ENCODE measurements at regions not wholly inside any gene's neighbourhood (a gene's known extent, or its start where the extent isn't known, plus 50 kb on each side); places are given as distances from the start of the nearest gene placed in this dataset.
"Not testable (repeated sequence)": the region's sequence is repeated elsewhere in the genome, so short reads cannot be mapped to it uniquely, and the experiment has no call there.

DNA sequence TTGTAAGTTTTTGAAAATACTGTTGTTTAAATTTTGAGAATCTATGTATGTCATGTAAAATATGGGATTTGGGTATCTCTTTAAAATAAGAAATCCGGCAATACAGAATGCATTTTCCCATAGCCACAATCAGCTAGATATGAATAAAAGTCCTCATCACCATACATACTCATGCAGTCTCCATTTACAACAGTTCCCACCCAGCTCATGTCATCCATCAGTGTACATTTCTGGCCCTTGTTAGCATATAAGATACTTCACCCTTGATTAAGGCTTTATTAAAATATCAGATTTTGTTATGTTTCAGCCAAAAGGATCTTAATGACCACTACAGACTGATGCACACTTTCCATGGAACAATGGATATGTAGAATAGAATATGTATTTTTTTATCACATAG is 218.0 kb downstream of the DPY19L2 start:
- DNase-seq, result no peak
- Mint-ChIP-seq H3K9me3 (no peaks in the 10 kb centered on the region), H3K4me3 (no peak overlapping the region), H3K27me3 (ENCODE audit: insufficient read depth) (no peaks in the 10 kb centered on the region; the same call in 1 of the 2 replicates), H3K27ac (no peak overlapping the region), H3K36me3 (ENCODE audit: low read depth) (no peaks in the 10 kb centered on the region), H3K4me1 (ENCODE audit: low read depth) (no peaks in the 10 kb centered on the region)
- TF ChIP-seq CTCF (IDR thresholded peaks at IDR 0.05), result no peak

DNA sequence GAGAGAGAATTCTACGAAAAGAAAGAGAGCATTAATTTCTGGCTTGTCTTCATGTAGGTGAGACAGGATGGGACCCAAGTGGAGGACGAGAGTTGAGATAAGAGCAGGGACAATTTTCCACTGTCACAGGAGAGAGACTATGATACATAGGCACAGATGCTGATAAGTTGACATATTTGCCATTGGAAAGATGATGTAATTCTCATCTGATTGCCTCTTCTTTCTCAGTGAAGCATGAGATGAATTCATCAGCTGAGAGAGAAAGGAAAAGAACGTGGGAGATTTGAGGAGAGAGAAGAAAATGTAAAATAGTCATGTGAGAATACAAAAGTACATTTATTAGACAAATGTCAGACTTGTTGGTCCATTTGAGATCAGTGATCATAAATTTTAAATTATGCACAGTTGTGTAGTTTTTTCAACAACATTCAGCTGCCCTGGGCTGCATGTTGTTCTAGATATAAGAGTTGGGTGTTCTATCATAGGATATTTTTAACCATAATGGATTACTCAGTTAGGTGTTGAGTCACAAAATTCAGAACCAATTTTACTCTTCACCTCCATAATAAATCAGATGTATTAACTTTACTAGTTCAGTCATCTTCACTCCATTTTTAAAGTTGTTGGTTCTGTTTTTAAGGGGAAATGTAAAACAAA is 222.9 kb downstream of the DPY19L2 start:
- DNase-seq, result no peak
- H3K4me1 Mint-ChIP-seq (ENCODE audit: low read depth), result no peaks in the 10 kb centered on the region
- no peaks in the 10 kb centered on the region for H3K36me3 Mint-ChIP-seq (ENCODE audit: low read depth)
- no peak overlapping the region for H3K27ac Mint-ChIP-seq
- TF ChIP-seq CTCF (IDR thresholded peaks at IDR 0.05), result no peak
- no peaks in the 10 kb centered on the region for H3K9me3 Mint-ChIP-seq
- H3K27me3 Mint-ChIP-seq (ENCODE audit: insufficient read depth), result peaks cover 4% of the 10 kb centered on the region
- no peak overlapping the region for H3K4me3 Mint-ChIP-seq

DNA sequence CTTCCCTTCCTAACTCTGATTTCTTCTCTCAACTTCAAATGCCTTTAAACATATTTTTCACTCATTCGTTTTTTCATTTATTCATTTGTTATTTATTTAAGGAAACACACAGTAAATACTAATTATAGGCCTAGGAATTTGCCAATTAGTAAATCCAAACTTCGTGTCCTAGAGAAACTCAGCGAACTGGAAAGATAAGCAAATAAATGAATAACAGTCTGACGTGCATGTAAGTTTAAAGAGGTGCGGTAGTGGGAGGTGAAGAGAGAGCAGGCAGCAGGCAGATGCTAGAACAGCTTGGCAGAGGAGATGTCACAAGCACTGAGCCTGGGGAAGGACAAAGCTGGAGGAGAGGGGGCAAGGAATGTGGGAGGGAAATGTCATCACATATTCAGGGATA is 228.2 kb downstream of the DPY19L2 start:
- H3K36me3 Mint-ChIP-seq (ENCODE audit: low read depth), result no peaks in the 10 kb centered on the region
- no peak overlapping the region for H3K4me3 Mint-ChIP-seq
- no peak overlapping the region for H3K27ac Mint-ChIP-seq
- no peak for DNase-seq
- no peaks in the 10 kb centered on the region for H3K9me3 Mint-ChIP-seq
- H3K4me1 Mint-ChIP-seq (ENCODE audit: low read depth), result no peaks in the 10 kb centered on the region
- no peak for TF ChIP-seq CTCF (IDR thresholded peaks at IDR 0.05)
- H3K27me3 Mint-ChIP-seq (ENCODE audit: insufficient read depth), result peaks cover 8% of the 10 kb centered on the region

DNA sequence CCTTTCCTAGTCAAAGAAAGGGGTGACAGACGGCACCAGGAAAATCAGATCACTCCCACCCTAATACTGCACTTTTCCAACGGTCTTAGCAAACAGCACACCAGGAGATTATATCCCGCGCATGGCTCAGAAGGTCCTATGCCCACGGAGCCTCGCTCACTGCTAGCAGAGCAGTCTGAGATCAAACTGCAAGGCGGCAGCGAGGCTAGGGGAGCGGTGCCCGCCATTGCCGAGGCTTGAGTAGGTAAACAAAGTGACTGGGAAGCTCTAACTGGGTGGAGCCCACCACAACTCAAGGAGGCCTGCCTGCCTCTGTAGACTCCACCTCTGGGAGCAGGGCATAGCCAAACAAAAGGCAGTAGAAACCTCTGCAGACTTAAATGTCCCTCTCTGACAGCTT is 233.9 kb downstream of the DPY19L2 start:
- not testable (repeated sequence) for H3K36me3 Mint-ChIP-seq (ENCODE audit: low read depth); DNase-seq; H3K9me3 Mint-ChIP-seq; H3K4me1 Mint-ChIP-seq (ENCODE audit: low read depth); H3K27me3 Mint-ChIP-seq (ENCODE audit: insufficient read depth); H3K27ac Mint-ChIP-seq; H3K4me3 Mint-ChIP-seq

DNA sequence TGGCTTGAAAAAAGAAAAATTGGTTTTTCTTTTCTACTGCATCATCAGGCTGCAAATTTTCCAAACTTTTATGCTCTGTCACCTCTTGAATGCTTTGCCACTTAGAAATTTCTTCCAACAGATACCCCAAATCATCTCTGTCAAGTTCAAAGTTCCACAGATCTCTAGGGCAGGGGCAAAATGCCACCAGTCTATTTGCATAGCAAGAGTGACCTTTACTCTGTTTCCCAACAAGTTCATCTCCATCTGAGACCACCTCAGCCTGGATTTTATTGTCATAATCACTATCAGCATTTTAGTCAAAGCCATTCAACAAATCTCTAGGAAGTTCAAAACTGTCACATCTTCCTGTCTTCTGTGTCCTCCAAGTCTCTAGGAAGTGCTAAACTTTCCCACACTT is 240.3 kb downstream of the DPY19L2 start:
- not testable (repeated sequence) for DNase-seq

GRCh38 chr12:63427029-63427428 is 241.3 kb downstream of the DPY19L2 start:
- not testable (repeated sequence) for H3K9me3 Mint-ChIP-seq; H3K4me1 Mint-ChIP-seq (ENCODE audit: low read depth); DNase-seq; H3K27me3 Mint-ChIP-seq (ENCODE audit: insufficient read depth); H3K27ac Mint-ChIP-seq; H3K4me3 Mint-ChIP-seq; H3K36me3 Mint-ChIP-seq (ENCODE audit: low read depth)

More for the DNA sequence above, 240.3 kb downstream of the DPY19L2 start:
- H3K4me1 Mint-ChIP-seq (ENCODE audit: low read depth); H3K27ac Mint-ChIP-seq; H3K4me3 Mint-ChIP-seq; H3K36me3 Mint-ChIP-seq (ENCODE audit: low read depth); H3K27me3 Mint-ChIP-seq (ENCODE audit: insufficient read depth); H3K9me3 Mint-ChIP-seq: not testable (repeated sequence)

- H3K27me3 Mint-ChIP-seq (ENCODE audit: insufficient read depth), result no peaks in the 10 kb centered on the region; the same call in 1 of the 2 replicates
- no peak for TF ChIP-seq CTCF (IDR thresholded peaks at IDR 0.05)
- no peaks in the 10 kb centered on the region for H3K36me3 Mint-ChIP-seq (ENCODE audit: low read depth)
- no peak for DNase-seq
- no peaks in the 10 kb centered on the region for H3K9me3 Mint-ChIP-seq
- no peak overlapping the region for H3K4me3 Mint-ChIP-seq
- H3K4me1 Mint-ChIP-seq (ENCODE audit: low read depth), result no peaks in the 10 kb centered on the region
- H3K27ac Mint-ChIP-seq, result no peak overlapping the region
These were observed 243.6 kb downstream of the DPY19L2 start for GRCh38 chr12:63424671-63425070.
